KG1 (cell line): ENCODE measurements at regions not wholly inside any gene's neighbourhood (a gene's known extent, or its start where the extent isn't known, plus 50 kb on each side); places are given as distances from the start of the nearest gene placed in this dataset.
A peak's percentile ranks its signal among the peaks of the same experiment; 100 is the strongest.
"Not testable (repeated sequence)": the region's sequence is repeated elsewhere in the genome, so short reads cannot be mapped to it uniquely, and the experiment has no call there.

Source experiments
- DNase-seq: peaks from one replicate; lab custom pipeline; 2025; lab: John Stamatoyannopoulos, UW

GRCh38 chr3:11739706-11740105 lies 96.0 kb upstream of the VGLL4 start:
- no peak for DNase-seq

DNA sequence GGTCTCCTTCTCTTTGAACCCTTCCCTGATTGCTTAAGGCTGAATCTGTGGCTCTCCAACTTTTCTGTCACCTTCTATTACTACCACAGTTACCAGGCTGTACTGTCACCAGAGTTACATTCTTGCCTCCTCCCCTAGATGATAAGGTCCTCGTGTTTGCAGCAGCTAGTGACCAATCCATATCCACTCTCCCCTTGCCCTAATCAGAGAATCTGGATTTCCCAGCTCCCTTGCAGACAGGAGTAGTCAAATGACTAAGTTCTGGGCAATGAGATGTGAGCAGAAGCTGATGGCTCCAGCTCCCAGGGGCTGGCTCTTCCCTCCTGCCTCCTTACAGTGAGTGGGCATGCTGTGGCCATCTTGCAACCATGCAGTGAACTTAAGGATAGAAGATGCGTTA lies 95.4 kb upstream of the VGLL4 start:
- no peak for DNase-seq

DNA sequence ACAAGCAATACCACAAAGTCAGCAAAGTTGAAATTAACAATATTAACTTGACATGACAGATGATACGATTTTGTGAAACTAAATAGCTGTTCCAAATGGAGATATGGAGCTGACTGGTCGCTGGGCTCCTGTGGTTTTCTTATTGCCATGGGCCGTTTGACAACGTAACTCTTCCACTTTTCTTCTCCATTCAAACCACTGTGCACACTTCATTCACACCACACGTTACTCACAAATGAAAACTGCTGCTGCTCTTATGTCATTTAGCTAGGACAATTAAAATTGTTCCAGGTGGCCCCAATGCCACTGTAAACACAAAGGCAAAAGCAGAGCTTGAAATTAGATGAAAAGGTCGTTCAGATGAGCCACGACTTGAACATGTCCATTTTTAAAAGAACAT lies 94.0 kb upstream of the VGLL4 start:
- no peak for DNase-seq

DNA sequence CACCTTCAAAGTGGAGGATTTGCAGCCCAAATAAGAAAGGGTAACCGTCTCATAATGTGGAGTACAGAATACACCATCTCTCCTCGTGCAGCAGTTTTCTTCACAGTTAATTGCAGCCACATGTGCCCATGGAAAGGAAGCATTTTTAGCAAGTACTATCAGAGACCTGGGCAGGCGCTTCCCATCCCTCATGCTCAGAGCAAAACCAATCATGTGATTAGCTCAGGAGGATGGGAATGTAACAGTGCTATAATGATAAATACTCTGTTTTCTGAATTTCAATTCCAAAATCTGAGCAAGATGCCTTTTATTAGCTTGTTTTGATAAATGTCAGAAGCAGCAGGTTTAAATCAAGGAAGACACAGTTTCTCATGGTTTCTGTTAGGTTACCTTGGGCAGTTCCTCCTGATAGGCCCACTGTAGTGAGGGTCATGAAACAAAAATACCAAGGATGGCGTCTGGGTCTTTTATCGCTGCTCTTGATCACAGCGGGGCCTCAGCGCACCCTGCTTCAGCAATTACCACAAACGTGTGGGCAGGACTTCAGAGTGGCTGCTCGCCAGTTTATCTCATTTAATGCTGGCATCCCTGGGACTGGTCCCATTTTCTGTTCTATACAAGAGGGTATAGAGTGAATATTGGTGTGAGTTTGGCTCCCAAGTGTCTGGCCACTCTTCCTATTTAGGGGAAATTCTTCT lies 92.6 kb upstream of the VGLL4 start:
- no peak for DNase-seq

GRCh38 chr3:11735638-11736037 lies 91.9 kb upstream of the VGLL4 start:
- DNase-seq, result no peak

GRCh38 chr3:11735111-11735510 lies 91.4 kb upstream of the VGLL4 start:
- not testable (repeated sequence) for DNase-seq

- no peak for DNase-seq
Measured at GRCh38 chr3:11733914-11734313, 90.2 kb upstream of the VGLL4 start.

GRCh38 chr3:11727207-11727606 lies 83.5 kb upstream of the VGLL4 start:
- no peak for DNase-seq

DNA sequence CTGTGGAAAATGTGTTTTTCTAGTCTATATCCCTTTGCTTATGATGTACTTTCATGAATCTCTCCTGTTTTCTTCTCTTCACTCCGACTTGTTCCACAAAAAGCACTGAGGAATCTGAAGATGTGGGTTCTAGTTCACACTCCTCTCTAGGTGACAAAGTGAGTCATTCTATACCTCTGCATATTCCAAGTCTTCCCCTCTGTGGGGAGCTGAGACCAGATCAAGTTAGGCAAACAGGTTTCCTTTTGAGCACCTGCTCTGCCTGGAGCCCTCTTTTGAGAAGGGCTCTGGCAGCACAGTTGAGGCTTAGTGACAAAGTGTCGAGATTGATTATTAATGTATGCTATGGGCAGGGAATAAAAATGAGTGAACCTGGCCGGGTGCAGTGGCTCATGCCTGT lies 82.4 kb upstream of the VGLL4 start:
- DNase-seq, result no peak

GRCh38 chr3:11725340-11725641 lies 81.6 kb upstream of the VGLL4 start:
- not testable (repeated sequence) for DNase-seq

DNA sequence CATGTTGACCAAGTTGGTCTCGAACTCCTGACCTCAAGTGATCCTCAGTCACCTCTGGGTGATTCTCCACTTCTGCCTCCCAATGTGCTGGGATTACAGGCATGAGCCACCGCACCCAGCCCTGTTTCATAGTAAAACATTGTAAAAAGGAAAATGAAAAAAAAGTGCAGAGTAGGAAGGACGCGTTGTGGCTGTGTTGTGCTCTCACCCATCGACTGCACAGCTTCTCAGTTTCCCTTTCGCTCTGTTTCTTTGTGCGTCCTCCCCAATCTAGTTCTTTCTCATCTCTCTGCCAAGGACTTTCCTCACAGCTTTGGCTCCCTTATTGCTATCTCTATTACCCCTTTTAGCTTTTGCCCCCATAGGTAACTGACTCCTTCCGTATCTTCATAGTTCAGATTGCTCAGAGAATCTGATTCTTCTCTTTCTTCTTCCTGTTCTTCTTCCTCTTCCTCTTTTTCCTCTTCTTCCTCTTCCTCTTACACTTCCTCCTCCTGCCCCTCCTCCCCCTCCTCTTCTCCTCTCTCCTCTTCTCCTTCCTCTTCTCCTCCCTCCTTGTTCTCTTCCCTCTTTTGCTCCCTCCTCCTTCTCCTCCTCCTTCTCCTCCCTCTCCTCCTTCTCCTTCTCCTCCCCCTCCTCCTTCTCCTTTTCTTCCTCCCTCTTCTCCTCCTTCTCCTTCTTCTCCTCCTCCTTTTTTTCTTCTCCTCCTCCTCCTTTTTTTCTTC lies 81.1 kb upstream of the VGLL4 start:
- DNase-seq, result no peak

DNA sequence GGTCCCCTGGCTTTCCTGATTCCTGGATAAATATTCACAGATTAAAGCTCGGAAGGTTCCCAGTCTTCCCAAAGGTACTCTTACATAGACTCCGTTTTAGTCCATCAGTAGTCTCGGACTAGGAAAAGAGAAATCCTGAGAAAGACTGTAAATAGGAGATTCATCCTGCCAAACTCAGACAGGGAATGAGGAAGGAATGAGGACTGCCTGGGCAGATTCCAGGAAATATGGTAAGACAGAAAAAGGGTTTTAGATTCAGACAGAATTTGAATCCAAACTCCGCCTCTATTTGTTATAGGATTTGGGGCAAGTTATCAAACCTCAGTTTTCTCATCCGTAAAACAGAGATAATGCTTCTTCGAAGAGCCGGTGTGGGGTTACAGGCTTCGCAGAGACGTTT lies 77.8 kb upstream of the VGLL4 start:
- no peak for DNase-seq

DNA sequence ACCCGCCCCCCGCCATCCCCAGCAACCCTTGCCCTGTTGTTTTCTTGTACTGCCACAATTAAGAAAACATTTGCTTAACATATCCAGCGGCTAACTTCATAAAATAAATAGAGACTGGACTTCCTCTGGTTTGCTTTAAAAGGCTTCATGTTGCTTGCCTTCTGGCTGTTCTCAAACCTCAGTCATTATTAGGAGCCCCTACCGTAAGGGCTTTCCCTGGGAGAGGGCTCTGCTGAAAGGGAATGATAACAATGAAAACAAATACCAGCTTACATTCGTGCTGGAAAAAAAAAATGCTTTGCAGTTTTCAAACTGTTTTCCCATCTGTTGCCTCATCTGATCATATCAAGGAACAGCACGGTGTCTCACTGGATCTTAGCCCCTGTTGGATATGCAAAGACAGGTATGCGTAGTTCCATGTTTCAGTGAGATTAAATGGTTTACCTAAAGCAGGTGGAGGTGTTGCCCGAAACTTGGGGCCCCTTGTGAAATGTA lies 77.2 kb upstream of the VGLL4 start:
- no peak for DNase-seq

- DNase-seq, result peak; percentile 18
Measured at GRCh38 chr3:11720304-11720898, 76.7 kb upstream of the VGLL4 start.

DNA sequence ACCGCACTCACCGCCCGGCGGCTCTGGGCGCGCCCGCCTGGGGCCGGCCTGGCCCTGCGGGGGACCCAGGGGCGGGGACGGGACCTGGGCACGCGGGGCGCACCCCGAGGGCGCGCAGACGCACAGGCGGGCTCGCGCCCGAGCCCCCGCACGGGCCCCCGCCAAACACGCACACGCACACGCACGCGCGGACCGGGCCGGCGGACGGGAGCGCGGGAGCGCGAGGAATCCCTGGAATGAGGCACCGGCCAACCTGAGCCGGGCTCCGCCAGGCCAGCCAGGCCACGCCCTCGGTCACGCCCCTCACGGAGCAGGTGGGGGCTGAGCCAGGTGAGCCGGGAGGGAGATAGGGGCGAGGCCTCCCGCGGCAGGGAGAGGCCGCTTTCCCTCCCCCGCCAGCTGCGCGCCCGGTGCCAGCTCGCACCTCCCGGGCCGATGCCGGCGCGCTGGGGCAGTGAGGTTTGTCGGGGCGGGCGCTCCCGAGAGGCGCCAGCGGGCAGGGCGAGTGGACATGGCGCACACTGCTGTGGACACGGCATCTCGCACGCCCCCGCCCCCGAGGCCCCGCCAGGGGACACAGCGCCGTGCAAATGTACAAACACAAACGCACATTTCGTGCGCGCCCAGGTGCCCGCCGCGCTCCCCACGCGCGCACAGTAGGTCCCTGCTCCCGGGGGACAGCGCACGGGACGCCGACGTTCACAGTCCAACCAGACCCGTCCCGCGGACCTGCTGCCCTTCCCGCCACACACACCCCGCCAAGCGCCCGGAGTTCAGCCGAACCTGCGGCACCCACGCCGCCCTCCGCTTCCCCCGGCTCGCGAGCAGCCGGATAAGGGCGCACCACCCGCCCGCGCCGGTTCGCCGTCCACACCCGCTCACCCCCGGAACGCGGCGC lies 75.9 kb upstream of the VGLL4 start:
- DNase-seq, result peak; percentile 73

GRCh38 chr3:11718637-11719405 lies 75.1 kb upstream of the VGLL4 start:
- peak; percentile 40 for DNase-seq

DNA sequence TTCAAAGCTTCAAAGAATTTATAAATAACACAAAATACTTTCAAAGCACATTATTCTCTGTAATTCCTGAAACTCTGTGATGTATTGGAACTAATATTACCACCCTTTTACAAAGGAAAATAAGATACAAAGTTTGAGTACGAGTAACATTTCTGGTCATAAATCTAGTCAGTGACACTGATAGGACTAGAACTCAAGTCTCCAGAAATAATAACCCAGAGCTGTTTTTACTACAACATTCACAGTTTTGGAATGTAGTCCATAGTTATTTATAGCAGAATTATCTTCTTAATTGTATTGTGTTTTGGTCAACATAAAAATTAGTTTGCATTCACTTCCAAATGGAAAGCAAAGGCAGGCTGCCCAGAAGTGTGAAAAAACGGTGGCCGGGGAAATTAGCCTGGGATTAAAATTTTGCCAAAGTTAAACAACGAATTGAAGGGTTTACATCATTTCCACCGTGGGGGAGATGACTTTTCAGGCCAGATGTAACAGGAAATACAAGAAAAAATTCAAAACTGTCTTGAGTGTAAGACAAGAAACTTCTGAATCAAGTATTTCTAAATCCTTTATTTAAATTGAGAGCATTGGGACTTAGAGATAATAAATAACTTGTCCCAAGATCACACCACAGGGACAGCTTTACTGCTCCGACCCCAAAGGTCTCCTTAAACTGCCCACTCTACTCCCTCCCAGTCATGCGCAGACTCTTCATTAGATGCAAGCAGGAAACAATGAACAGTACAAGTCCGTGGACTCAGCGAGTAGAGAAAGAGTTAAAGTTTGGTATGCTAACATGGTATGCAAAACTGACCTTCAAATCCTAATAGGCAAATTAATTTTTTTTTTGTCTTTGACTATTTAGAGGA lies 74.3 kb upstream of the VGLL4 start:
- DNase-seq, result no peak

DNA sequence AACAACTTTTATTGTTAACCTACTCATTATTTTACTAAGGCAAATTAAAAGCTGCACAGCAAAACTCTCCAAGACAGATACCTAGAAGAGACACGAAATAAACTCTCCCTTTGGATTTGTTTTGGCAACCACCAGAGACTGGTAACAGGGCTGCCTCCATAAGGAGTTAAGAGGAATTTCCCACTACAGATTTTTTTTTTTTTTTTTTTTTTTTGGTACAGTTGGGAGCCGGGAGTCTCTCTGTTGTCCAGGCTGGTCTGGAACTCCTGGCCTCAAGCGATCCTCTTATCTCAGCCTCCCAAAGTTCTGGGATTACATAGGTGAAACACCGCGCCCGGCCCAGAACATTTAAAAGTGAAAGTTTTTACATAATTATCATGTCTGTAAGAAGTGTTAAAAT lies 73.6 kb upstream of the VGLL4 start:
- no peak for DNase-seq

DNA sequence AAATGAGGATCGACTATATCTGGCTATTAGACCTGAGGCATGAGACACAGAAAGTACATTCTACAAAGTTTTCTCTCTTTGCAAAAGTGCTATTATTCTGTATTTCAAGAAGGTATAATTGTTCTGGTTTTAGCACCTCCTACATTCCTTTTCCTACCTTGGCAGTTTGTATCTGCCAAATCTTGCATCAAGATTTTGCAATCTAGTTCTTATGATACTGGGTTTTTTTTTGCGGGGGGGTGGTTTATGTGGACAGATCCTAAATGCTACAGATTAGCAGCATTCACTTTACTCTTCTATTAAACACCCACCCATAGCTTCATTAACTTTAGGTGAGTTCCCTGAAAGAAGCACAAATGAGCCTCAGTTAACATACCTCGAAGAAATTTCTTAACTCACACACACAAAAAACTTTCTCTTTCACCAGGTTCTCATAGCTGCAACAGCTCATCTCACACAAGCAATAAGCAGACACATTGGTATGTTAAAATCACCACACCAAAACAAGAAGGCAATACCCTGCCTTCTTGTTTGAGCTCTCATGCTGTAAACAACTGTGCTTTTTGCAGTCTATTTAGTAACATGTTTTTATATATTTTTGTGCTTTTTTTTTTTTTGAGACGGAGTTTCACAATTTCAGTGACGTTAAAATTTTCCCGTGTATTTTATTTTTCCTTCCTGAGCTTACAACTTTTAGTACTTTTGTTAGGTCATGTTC lies 73.0 kb upstream of the VGLL4 start:
- DNase-seq, result peak; percentile 20

- DNase-seq, result no peak
Measured at GRCh38 chr3:11713171-11713570, 69.5 kb upstream of the VGLL4 start.
